GM19463 (cell line): ENCODE measurements at regions not wholly inside any gene's neighbourhood (a gene's known extent, or its start where the extent isn't known, plus 50 kb on each side); places are given as distances from the start of the nearest gene placed in this dataset.
"Not testable (repeated sequence)": the region's sequence is repeated elsewhere in the genome, so short reads cannot be mapped to it uniquely, and the experiment has no call there.

ENCODE experiments used
- ATAC-seq: cut with Tn5 transposase; IDR thresholded peaks from one replicate; pipeline ENCODE4 v1.9.1; 2021; ENCODE audit warnings: mild to moderate bottlenecking, moderate library complexity; ENCODE audit not compliant: unreplicated experiment

GRCh38 chr10:84571146-84571545 lies 242.8 kb downstream of the CCSER2 start:
- ATAC-seq: no peak

- no peak for ATAC-seq
Measured at GRCh38 chr10:84574102-84574501, 245.7 kb downstream of the CCSER2 start.

- ATAC-seq: no peak
Measured at GRCh38 chr10:84581976-84582375, 253.6 kb downstream of the CCSER2 start.

GRCh38 chr10:84583501-84583900 lies 255.1 kb downstream of the CCSER2 start:
- ATAC-seq: no peak

GRCh38 chr10:84587789-84588188 lies 259.4 kb downstream of the CCSER2 start:
- no peak for ATAC-seq

- no peak for ATAC-seq
Measured at GRCh38 chr10:84588426-84588825, 260.0 kb downstream of the CCSER2 start.

GRCh38 chr10:84588971-84589370 lies 260.6 kb downstream of the CCSER2 start:
- no peak for ATAC-seq

- ATAC-seq: no peak
Measured at GRCh38 chr10:84589526-84590205, 261.3 kb downstream of the CCSER2 start.

GRCh38 chr10:84590327-84591193 lies 262.2 kb downstream of the CCSER2 start:
- ATAC-seq: no peak

GRCh38 chr10:84593506-84593905 lies 265.1 kb downstream of the CCSER2 start:
- no peak for ATAC-seq

GRCh38 chr10:84596585-84596984 lies 268.2 kb downstream of the CCSER2 start:
- ATAC-seq: no peak

- ATAC-seq: no peak
Measured at GRCh38 chr10:84599254-84599653, 270.9 kb downstream of the CCSER2 start.

- ATAC-seq: no peak
Measured at GRCh38 chr10:84600947-84601346, 272.6 kb downstream of the CCSER2 start.

GRCh38 chr10:84602543-84602942 lies 274.2 kb downstream of the CCSER2 start:
- not testable (repeated sequence) for ATAC-seq

- ATAC-seq: no peak
Measured at GRCh38 chr10:84603971-84604370, 275.6 kb downstream of the CCSER2 start.

- no peak for ATAC-seq
Measured at GRCh38 chr10:84605802-84606201, 277.4 kb downstream of the CCSER2 start.

GRCh38 chr10:84606428-84606827 lies 278.0 kb downstream of the CCSER2 start:
- no peak for ATAC-seq

GRCh38 chr10:84607044-84607443 lies 278.7 kb downstream of the CCSER2 start:
- ATAC-seq: no peak

GRCh38 chr10:84607523-84607922 lies 279.1 kb downstream of the CCSER2 start:
- no peak for ATAC-seq

GRCh38 chr10:84608126-84608525 lies 279.7 kb downstream of the CCSER2 start:
- peak; percentile 77 for ATAC-seq

GRCh38 chr10:84613336-84614021 lies 285.1 kb downstream of the CCSER2 start:
- ATAC-seq: peak; percentile 62
